NCI-H446 treated with DMSO at 0.1 percent for 48 hours (cell line): ENCODE measurements at regions not wholly inside any gene's neighbourhood (a gene's known extent, or its start where the extent isn't known, plus 50 kb on each side); places are given as distances from the start of the nearest gene placed in this dataset.
"Not testable (repeated sequence)": the region's sequence is repeated elsewhere in the genome, so short reads cannot be mapped to it uniquely, and the experiment has no call there.

Experiments
- DNase-seq: peaks from one replicate; lab custom pipeline; 2025; lab: John Stamatoyannopoulos, UW

DNA sequence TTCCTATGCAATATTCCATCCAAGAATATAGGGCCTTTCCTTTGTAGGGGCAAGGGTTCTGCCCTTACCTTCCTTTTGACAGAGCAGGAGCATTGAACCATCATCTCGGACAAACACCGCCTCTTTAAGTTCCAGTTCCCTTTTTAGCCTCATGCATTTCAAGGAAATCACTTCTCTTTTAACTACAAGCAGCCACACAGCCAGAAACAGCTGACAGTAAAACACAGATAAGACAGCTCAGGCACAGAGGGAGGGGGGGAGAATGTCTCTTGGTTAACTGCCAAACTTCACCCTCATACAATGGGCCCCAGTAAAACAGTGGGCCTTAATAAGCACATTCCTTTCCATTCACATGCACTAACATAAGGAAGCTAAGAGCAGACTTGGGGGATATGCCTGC lies 648.3 kb downstream of the GABRG1 start:
- no peak for DNase-seq

DNA sequence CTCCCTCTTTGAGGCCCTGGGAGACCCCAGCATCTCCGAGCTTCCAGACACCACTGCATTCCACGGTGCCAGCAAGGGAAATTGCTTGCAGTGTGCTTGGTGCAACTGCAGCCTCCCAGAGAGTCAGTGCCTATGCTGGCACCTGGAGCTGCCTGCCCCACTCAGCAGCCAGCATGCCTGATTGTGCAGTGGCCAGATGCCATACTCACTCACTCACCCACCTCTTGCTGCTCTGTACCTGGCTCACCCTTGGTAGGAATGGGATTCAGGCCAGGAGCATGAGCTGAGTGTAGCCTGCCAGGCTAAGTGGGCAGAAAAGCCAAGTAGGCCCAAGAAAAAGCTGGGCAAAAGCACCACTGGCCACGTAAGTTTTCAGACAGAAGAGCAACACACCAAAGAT lies 651.4 kb downstream of the GABRG1 start:
- DNase-seq = no peak

DNA sequence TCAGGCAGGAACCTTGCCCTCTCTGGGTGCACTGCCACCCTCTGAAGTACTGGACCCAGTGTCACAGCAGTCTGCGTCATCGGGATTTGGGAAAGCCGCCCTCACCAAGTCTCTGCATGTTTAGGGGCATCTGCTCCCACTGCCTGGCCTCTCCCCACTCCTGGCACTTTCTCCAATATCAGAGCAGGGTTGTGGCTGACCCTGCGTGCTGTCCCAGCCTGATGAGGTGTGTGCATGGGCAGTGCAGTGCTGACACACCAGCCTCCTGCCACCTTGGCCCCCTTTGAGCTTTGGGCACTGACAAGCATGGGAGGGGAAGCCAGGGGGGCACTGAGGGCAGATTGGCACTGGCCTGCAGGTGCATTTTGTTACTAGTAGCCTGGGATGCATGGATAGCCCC lies 652.5 kb downstream of the GABRG1 start:
- no peak for DNase-seq

- DNase-seq = no peak
Observed at GRCh38 chr4:45467157-45467556, 656.7 kb downstream of the GABRG1 start.

DNA sequence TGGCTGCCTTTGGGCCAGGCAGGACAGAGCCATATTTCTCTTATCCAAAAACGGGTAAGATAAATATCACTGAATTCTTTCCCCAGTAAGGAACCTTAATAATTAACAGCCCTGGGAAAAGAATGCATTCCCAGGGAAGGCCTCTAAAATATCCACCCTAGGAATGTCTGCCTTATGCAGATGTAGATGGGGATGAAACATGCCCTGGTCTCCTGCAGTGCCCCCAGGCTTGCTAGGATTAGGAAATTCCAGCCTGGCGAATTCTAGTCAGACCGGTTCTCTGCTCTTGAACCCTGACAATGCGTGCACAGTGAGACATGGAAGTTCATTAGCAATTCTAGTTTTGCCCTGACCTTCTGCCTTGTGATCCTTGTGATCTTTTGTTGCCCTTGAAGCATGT lies 663.7 kb downstream of the GABRG1 start:
- DNase-seq = not testable (repeated sequence)

GRCh38 chr4:45455217-45455616 lies 668.6 kb downstream of the GABRG1 start:
- DNase-seq = no peak

GRCh38 chr4:45453258-45453853 lies 670.5 kb downstream of the GABRG1 start:
- peak; percentile 15 for DNase-seq

DNA sequence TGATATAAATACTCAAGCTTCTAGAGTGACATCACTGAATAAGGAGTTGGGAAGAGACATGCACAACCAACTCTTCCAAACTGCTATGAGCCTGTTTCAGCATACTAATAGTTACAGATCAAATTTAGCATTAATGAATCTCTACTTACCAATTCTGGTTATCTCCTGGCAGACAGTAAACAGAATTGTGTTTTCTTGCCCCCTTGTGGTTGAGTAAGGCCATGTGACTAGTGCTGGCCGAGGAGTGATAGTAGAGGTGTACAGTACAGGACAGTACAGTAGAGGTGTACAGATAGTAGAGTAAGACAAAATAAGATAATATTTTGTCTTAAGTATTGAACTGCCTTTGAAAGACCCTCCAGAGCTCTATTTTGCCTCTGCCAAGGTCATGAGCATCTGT lies 681.4 kb downstream of the GABRG1 start:
- peak; percentile 20 for DNase-seq

GRCh38 chr4:45438047-45438446 lies 685.8 kb downstream of the GABRG1 start:
- DNase-seq = peak; percentile 31

DNA sequence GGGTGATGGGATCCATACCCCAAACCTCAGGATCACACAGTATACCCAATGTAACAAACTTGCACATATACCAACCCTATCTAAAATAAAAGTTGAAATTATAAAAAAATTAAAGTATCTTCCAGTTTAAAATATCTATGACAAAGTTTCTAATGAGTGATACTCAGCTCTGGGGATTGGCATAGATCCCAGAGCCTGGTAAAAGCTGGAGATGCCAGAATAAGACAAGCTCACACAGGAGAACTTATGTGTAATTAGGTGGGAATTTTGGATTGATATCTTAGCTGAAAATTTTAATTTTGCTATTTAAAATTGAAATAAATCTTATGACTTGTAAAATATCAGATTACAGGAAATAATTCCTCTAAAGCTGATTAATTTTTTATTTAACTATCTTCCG lies 686.5 kb downstream of the GABRG1 start:
- DNase-seq = no peak

- DNase-seq = peak; percentile 51
Observed at GRCh38 chr4:45425135-45425534, 698.7 kb downstream of the GABRG1 start.

DNA sequence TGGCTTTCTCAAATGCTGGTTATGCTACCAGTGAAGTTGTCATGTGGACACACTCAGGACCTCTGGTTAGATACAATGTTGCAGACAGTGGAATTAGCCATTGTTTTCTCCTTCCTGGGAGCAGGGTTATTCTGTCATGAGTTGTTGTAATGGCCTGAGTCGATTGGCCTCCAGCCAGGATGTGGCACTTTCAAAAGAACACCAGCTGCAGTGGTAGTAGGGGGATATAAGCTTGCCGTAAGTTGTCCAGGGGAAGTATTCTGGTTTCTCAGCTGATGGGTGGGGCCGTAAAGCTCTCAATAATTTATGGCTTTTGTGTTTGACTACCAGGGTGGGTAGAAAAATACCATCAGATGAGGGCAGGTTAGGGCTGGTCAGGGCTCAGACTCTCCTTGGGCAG lies 697.5 kb upstream of the GNPDA2 start:
- DNase-seq = no peak

- not testable (repeated sequence) for DNase-seq
Observed at GRCh38 chr4:45420091-45420674, 693.8 kb upstream of the GNPDA2 start.

DNA sequence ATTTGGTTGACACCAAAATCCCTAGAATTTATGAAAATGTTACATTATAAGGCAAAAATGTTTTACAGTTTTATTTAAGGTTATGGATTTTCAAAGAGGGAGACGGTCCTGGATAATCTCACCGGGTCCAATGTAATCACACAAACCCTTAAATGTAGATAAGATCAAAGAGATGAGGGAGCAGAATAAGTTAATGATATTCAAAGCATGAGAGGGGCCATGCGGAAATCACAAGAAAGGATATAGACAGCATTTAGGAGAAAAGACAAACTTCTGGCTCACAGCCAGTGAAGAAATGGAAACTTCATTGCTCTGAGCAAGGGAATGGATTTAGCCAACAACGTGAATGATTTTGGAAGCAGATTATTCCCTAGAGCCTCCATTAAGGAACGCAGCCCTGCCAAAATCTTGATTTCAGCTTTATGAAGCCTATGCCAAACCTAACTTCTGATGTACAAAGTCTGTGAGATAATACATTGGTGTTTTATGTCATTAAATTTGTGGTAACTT lies 684.4 kb upstream of the GNPDA2 start:
- peak; percentile 87 for DNase-seq

GRCh38 chr4:45409536-45409935 lies 683.2 kb upstream of the GNPDA2 start:
- no peak for DNase-seq

DNA sequence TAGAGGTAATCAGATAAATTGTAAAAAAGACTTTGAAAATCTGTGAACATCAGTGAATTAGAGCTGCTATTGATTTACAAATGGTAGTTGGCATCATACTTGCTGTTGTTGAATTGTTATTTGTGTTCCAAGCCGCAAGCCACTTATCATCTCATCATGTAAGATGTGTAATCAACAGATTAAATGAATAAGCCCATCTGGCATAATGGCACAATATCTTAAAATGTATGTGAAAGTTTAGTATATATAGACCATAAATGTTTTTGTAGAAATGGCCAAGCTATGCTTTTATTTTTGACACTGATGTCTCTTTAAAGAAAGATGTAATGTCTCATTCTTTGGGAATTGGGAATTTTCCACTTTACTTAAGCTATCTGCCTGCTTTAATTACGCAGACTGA lies 682.6 kb upstream of the GNPDA2 start:
- peak; percentile 53 for DNase-seq

DNA sequence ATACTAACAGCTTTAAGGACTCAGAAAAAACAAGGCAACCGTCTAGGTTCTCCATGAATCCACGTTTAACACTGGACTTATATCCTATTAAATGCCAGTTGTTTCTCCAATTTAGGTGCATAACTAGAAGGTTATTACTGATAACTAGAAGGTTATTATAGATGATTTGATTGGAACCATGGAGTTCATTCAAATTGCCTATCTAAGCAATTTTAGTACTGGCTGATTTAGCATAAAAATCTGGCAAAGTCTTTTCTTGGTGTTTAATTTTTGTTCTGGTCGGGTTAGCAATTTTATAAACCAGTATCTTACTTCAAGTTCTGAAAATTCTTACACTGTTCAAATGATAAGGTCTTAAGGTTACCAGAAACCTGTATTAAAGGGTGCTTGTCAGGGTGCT lies 672.8 kb upstream of the GNPDA2 start:
- no peak for DNase-seq

DNA sequence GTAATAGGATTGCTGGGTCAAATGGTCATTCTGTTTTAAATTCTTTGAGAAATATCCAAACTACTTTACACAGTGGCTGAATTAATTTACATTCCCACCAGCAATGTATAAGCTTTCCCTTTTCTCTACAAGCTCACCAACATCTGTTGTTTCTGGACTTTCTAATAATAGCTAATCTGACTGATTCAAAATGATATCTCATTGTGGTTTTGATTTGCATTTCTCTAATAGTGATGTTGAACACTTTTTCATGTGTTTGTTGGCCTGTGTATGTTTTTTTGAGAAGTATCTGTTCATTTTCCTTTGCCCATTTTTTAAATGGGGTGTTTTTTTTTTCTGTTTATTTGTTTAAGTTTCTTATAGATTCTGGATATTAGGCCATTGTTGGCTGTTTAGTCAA lies 659.0 kb upstream of the GNPDA2 start:
- no peak for DNase-seq

GRCh38 chr4:45370408-45370807 lies 644.1 kb upstream of the GNPDA2 start:
- no peak for DNase-seq

GRCh38 chr4:45368832-45369231 lies 642.5 kb upstream of the GNPDA2 start:
- no peak for DNase-seq

DNA sequence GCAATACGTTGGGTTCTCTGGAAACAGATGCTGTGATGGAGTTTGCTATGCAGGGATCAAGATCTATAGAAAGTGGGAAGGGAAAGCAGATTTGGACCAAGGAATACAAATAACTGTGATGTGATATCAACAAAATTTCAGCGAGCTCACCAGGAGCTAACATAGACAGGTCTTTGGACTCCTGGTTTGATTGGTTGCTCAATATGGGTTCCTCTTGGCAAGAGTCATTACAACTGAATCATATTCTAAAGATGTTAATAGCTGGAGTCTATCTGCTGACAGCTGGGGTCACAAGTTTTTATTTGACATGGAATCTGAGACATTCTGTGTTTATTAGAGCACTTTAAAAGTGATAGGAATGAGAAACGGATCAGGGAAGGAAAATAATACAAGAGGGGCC lies 637.6 kb upstream of the GNPDA2 start:
- DNase-seq = no peak

GRCh38 chr4:45358573-45359506 lies 632.5 kb upstream of the GNPDA2 start:
- no peak for DNase-seq

DNA sequence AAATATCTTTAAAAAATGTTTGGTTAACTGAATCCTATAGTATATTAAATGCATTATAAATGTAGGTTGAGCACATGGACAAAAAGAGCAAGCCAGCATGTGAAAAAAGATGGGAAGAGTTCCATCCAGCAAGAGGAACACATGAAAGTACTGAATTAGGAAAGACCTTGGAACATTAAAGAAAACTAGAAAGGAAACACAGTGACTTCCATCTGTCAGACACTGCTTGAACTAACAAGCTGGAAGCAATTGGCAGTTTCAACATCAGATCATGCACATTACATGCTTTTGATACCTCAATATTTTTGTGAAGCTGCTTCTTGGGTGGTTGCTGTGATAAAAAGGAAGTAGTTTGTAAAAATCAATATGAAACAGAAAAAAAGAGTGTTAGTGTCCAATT lies 626.8 kb upstream of the GNPDA2 start:
- peak; percentile 58 for DNase-seq
